ENCODE measurements at regions not wholly inside any gene's neighbourhood (a gene's known extent, or its start where the extent isn't known, plus 50 kb on each side); places are given as distances from the start of the nearest gene placed in this dataset.

DNA sequence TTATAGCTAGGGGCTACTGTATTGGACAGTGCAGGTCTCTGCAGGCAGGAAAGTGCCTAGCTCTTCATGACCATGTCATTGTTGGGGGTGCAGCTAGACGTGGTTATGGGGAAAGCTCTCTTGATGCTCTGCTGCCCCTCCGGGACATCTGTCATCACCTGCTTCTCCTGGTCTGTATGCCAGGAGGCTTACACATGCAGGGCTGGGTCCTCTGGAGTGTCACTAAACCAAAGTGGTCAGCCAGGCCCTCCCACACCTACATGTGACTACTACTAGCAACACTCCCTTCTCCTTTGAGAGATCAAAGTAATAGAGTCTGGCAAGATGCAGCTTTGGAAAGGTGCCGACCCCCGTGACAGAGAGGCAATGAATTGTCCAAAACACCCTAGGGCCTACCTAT is 98.5 kb downstream of the SST start:
- Mint-ChIP-seq H3K27me3 (ENCODE audit: low read depth in 3 of 3) (peaks cover 1 to 8% (median 2%) of the 10 kb centered on the region in 3 donors), H3K36me3 (no peaks in the 10 kb centered on the region), H3K27ac (no peak overlapping the region), H3K4me1 (no peaks in the 10 kb centered on the region), H3K9me3 (no peaks in the 10 kb centered on the region), H3K4me3 (no peak overlapping the region)
- Histone ChIP-seq H3K27ac (ENCODE audit: low read depth in 1 of 2, low read length in 2 of 2) (no peak overlapping the region), H3K4me2 (replicated peaks; ENCODE audit: extremely low read depth, low read length, poor library complexity, severe bottlenecking) (no peak overlapping the region), H4K20me1 (ENCODE audit: insufficient read depth, low read length) (no peaks in the 10 kb centered on the region), H3K36me3 (replicated peaks in 1 of 2; ENCODE audit: control insufficient read depth in 1 of 2, insufficient read depth in 2 of 2, low read length in 2 of 2) (no peaks in the 10 kb centered on the region), H3K9ac (ENCODE audit: insufficient read depth, low read length, poor library complexity, severe bottlenecking) (no peak overlapping the region), H3K4me3 (replicated peaks in 1 of 3; ENCODE audit: low read depth in 2 of 3, low read length in 3 of 3) (no peak overlapping the region), H3K4me1 (ENCODE audit: control insufficient read depth in 1 of 2, insufficient read depth in 2 of 2, low read length in 2 of 2) (no peaks in the 10 kb centered on the region), H3K9me3 (replicated peaks in 1 of 2; ENCODE audit: control insufficient read depth in 1 of 2, insufficient read depth in 1 of 2, low read length in 2 of 2) (no peaks in the 10 kb centered on the region), H3K27me3 (ENCODE audit: control insufficient read depth in 2 of 2, insufficient read depth in 2 of 2, low read length in 2 of 2) (no peaks in the 10 kb centered on the region), H2AFZ (ENCODE audit: insufficient read depth, low read depth, low read length, poor library complexity, severe bottlenecking) (no peak overlapping the region), H3K79me2 (ENCODE audit: insufficient read depth, low read length) (no peaks in the 10 kb centered on the region)
- no peak for DNase-seq
- TF ChIP-seq, protein P1, sequence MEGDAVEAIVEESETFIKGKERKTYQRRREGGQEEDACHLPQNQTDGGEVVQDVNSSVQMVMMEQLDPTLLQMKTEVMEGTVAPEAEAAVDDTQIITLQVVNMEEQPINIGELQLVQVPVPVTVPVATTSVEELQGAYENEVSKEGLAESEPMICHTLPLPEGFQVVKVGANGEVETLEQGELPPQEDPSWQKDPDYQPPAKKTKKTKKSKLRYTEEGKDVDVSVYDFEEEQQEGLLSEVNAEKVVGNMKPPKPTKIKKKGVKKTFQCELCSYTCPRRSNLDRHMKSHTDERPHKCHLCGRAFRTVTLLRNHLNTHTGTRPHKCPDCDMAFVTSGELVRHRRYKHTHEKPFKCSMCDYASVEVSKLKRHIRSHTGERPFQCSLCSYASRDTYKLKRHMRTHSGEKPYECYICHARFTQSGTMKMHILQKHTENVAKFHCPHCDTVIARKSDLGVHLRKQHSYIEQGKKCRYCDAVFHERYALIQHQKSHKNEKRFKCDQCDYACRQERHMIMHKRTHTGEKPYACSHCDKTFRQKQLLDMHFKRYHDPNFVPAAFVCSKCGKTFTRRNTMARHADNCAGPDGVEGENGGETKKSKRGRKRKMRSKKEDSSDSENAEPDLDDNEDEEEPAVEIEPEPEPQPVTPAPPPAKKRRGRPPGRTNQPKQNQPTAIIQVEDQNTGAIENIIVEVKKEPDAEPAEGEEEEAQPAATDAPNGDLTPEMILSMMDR (IDR thresholded peaks at IDR 0.05), result no peak
- intact Hi-C loops (cut with micrococcal nuclease), result no loop called here
- 80% methylated on average over 2 of the region's 4 CpGs for WGBS (ENCODE audit: insufficient coverage)

DNA sequence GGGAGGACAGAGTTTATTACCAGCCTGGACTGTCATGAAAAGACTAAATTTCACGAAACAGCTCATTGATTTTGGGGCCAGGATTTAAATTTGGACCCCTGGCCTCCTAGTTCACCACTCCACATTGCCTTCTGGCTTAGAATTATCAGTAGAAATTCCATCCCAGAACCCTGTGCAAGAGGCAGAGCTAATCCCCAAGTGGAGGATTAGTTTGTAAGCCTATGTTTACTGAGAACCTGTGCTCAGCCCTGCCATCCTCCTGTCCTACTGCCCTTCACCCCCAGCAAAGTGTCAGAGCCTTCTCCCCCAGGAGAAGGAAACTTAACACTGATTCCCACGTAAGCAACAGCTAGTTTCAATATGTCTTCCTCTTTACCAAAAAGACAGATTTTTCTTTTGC is 99.4 kb downstream of the SST start:
- Histone ChIP-seq H3K9ac (ENCODE audit: insufficient read depth, low read length, poor library complexity, severe bottlenecking) (no peak overlapping the region), H3K79me2 (ENCODE audit: insufficient read depth, low read length) (no peaks in the 10 kb centered on the region), H3K4me3 (replicated peaks in 1 of 3; ENCODE audit: low read depth in 2 of 3, low read length in 3 of 3) (no peak overlapping the region), H3K4me2 (replicated peaks; ENCODE audit: extremely low read depth, low read length, poor library complexity, severe bottlenecking) (no peak overlapping the region), H3K27me3 (ENCODE audit: control insufficient read depth in 2 of 2, insufficient read depth in 2 of 2, low read length in 2 of 2) (no peaks in the 10 kb centered on the region), H3K4me1 (ENCODE audit: control insufficient read depth in 1 of 2, insufficient read depth in 2 of 2, low read length in 2 of 2) (no peaks in the 10 kb centered on the region), H4K20me1 (ENCODE audit: insufficient read depth, low read length) (no peaks in the 10 kb centered on the region), H3K36me3 (replicated peaks in 1 of 2; ENCODE audit: control insufficient read depth in 1 of 2, insufficient read depth in 2 of 2, low read length in 2 of 2) (no peaks in the 10 kb centered on the region), H3K9me3 (replicated peaks in 1 of 2; ENCODE audit: control insufficient read depth in 1 of 2, insufficient read depth in 1 of 2, low read length in 2 of 2) (no peaks in the 10 kb centered on the region), H3K27ac (ENCODE audit: low read depth in 1 of 2, low read length in 2 of 2) (no peak overlapping the region), H2AFZ (ENCODE audit: insufficient read depth, low read depth, low read length, poor library complexity, severe bottlenecking) (no peak overlapping the region)
- Mint-ChIP-seq H3K4me1 (no peaks in the 10 kb centered on the region), H3K27me3 (ENCODE audit: low read depth in 3 of 3) (peaks cover 0 to 7% (median 1%) of the 10 kb centered on the region in 3 donors), H3K4me3 (no peak overlapping the region), H3K27ac (no peak overlapping the region), H3K9me3 (no peaks in the 10 kb centered on the region), H3K36me3 (no peaks in the 10 kb centered on the region)
- TF ChIP-seq, protein P1 (IDR thresholded peaks at IDR 0.05), result no peak
- no peak for DNase-seq
- 60% methylated on average over 1 of the region's 2 CpGs for WGBS (ENCODE audit: insufficient coverage)
- intact Hi-C loops (cut with micrococcal nuclease), result no loop called here
